Lung (tissue), 11 donors: ENCODE measurements at regions not wholly inside any gene's neighbourhood (a gene's known extent, or its start where the extent isn't known, plus 50 kb on each side); places are given as distances from the start of the nearest gene placed in this dataset.
"Not testable (repeated sequence)": the region's sequence is repeated elsewhere in the genome, so short reads cannot be mapped to it uniquely, and the experiment has no call there.

Source experiments
- ATAC-seq: fragments of 200-7000 bp; cut with Tn5 transposase; one replicate; pipeline ENCODE4 v1.9.1; 2020; ENCODE audit warnings: moderate number of reproducible peaks; ENCODE audit not compliant: insufficient read depth, low FRiP score
- DNase-seq, 3 donors: peaks; one replicate each; pipeline ENCODE4 v3.0.0-alpha.2; 2013 to 2017
- H3K27ac ChIP-seq, 2 donors: one replicate each; pipeline ENCODE4 v1.5.1; 2013; ENCODE audit warnings: mild to moderate bottlenecking in 2 of 2, moderate library complexity in 2 of 2, control low read depth in 1 of 2, inconsistent platforms in 1 of 2, low read depth in 1 of 2, low read length in 1 of 2
- H3K27me3 ChIP-seq, 3 donors: one replicate each; pipeline ENCODE4 v1.5.1; 2013; ENCODE audit warnings: low read length in 2 of 3; ENCODE audit not compliant: control insufficient read depth in 3 of 3, insufficient read depth in 3 of 3
- H3K36me3 ChIP-seq, 4 donors: one replicate each; pipeline ENCODE4 v1.5.1; 2013; ENCODE audit warnings: low read length in 4 of 4, mild to moderate bottlenecking in 1 of 4, moderate library complexity in 1 of 4; ENCODE audit not compliant: control insufficient read depth in 4 of 4, insufficient read depth in 4 of 4
- H3K4me1 ChIP-seq, 5 donors: one replicate each; pipeline ENCODE4 v1.5.1; 2013; ENCODE audit warnings: low read length in 5 of 5, mild to moderate bottlenecking in 2 of 5, moderate library complexity in 1 of 5; ENCODE audit not compliant: control insufficient read depth in 5 of 5, insufficient read depth in 5 of 5
- H3K4me3 ChIP-seq: one replicate; pipeline ENCODE4 v1.5.1; 2013; ENCODE audit warnings: mild to moderate bottlenecking, control low read depth, moderate library complexity
- H3K9ac ChIP-seq, 2 donors: one replicate each; pipeline ENCODE4 v1.5.1; 2013; ENCODE audit warnings: low read length in 2 of 2, control low read depth in 1 of 2; ENCODE audit not compliant: insufficient read depth in 1 of 2
- H3K9me3 ChIP-seq, 4 donors: one replicate each; pipeline ENCODE4 v1.5.1; 2013; ENCODE audit warnings: low read length in 3 of 4, mild to moderate bottlenecking in 1 of 4, moderate library complexity in 1 of 4; ENCODE audit not compliant: control insufficient read depth in 4 of 4, insufficient read depth in 3 of 4
- CTCF ChIP-seq: IDR thresholded peaks from 2 replicates; pipeline ENCODE4 v1.5.1; 2012; ENCODE audit warnings: mild to moderate bottlenecking; ENCODE audit errors: control extremely low read depth, extremely low read depth
- WGBS, 2 donors: extraction: QIAGEN DNeasy Blood & Tissue Kit; methylation state at CpG; one replicate each; pipeline ENCODE4 v1.1.7; 2013; 5-methylcytosine and 5-hydroxymethylcytosine counted together
- donor health status: control.
- donor health status: control.
- donor health status: Bipolar disorder and iron deficiency.
- donor health status: healthy.
- donor health status: DM: yes; HTN: yes; CAD: no.

- 85 to 93% methylated on average over 1 of the region's 1 CpG for WGBS, 2 donors
- peaks cover 0 to 15% (median 0%) of the 10 kb centered on the region in 5 donors for H3K4me1 ChIP-seq
- ATAC-seq: no peak
- H3K27me3 ChIP-seq: no peaks in the 10 kb centered on the region
- no peak overlapping the region for H3K9ac ChIP-seq
- DNase-seq: no peak
- no peaks in the 10 kb centered on the region for H3K36me3 ChIP-seq
- no peaks in the 10 kb centered on the region for H3K9me3 ChIP-seq
- H3K4me3 ChIP-seq: no peak overlapping the region
- TF ChIP-seq CTCF: no peak
- H3K27ac ChIP-seq: no peak overlapping the region
Measured at GRCh38 chr13:90605664-90606063, 741.8 kb upstream of the MIR17HG start.

DNA sequence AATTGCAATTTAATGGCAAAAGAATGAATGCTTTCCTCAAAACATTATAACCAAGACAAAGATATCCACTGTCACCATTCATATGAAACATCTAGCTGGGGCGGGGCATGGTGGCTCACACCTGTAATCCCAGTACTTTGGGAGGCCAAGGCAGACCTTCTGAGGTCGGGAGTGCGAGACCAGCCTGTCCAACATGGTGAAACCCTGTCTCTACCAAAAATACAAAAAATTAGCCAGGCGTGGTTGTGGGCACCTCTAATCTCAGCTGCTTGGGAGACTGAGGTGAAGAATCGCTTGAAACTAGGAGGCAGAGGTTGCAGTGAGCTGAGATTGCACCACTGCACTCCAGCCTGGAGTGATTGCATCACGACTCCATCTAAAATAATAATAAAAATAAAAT is 740.6 kb upstream of the MIR17HG start:
- not testable (repeated sequence) for H3K36me3 ChIP-seq, H3K4me3 ChIP-seq, DNase-seq, H3K27me3 ChIP-seq, H3K9me3 ChIP-seq, ATAC-seq, H3K27ac ChIP-seq, H3K9ac ChIP-seq
- peaks cover 0 to 19% (median 0%) of the 10 kb centered on the region in 5 donors for H3K4me1 ChIP-seq
- 91 to 92% methylated on average over 6 of the region's 6 CpGs for WGBS, 2 donors

DNA sequence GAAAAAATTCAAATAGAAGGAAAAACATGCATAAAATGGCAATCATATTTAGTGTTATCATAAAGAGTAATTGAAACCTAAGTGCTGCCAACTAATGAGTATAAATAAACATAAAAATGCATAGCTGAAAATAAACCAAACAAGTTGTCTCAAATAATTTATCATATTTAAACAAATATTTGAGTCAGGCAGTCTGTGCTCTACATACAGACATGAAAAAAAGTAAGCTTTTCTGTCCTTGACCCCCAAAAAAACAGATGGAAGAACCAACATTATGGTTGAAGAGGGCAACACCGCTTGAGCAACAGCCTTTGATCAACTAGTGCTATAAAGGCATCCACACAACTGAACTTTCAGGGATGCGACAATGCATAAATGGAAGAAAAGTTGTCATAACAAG is 735.1 kb upstream of the MIR17HG start:
- no peak for ATAC-seq
- Histone ChIP-seq H3K9ac (no peak overlapping the region), H3K27ac (no peak overlapping the region), H3K9me3 (peaks cover 0 to 12% (median 2%) of the 10 kb centered on the region in 4 donors), H3K27me3 (no peaks in the 10 kb centered on the region), H3K4me3 (no peak overlapping the region), H3K36me3 (no peaks in the 10 kb centered on the region), H3K4me1 (peaks cover 0 to 17% (median 0%) of the 10 kb centered on the region in 5 donors)
- DNase-seq: peak; percentile 18 to 74 (median 71)
- no peak for TF ChIP-seq CTCF
- 90 to 93% methylated on average over 2 of the region's 2 CpGs for WGBS, 2 donors

DNA sequence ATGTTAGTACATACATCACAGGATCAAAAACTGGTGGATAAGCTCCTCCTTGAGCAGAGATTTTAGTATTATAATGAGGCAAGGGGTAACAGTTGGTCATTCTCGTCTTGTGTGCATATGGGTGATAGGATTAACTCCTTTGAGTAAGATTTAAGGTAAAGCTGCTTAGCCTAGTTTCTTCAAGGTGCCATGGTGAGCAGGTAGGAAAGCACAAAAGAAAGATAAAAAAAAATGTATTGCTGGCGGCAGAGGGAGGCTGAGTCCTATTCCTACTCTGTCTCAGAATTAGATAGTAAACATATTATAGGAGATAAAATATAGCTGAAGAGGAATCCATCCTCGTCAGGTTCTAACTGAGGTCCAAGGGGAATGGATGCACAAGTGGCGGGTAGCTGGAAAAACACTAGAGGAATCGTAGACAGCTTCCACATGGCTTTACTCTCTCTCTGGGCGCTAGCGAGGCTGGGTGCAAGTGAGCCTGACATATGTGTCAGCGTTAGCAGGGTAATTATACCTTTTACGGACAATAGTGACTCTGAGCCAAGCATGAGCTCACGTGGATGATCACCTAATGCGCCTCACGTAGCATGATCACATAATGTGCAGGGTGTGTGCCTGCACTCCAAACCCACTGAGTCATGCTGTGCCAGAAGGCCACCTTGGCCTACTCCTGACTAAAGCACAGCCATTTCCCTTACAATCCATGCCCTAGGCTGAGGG is 734.3 kb upstream of the MIR17HG start:
- ATAC-seq (no peak), DNase-seq (no peak)
- TF ChIP-seq CTCF: no peak
- Histone ChIP-seq H3K27ac (no peak overlapping the region), H3K36me3 (no peaks in the 10 kb centered on the region), H3K4me3 (no peak overlapping the region), H3K9ac (no peak overlapping the region), H3K27me3 (no peaks in the 10 kb centered on the region), H3K4me1 (peaks cover 0 to 17% (median 0%) of the 10 kb centered on the region in 5 donors), H3K9me3 (peaks cover 0 to 12% (median 2%) of the 10 kb centered on the region in 4 donors)
- WGBS, 2 donors: 93 to 95% methylated on average over 12 of the region's 12 CpGs
